Endodermal cell (in vitro differentiated cells): ENCODE measurements at regions not wholly inside any gene's neighbourhood (a gene's known extent, or its start where the extent isn't known, plus 50 kb on each side); places are given as distances from the start of the nearest gene placed in this dataset.

Experiments
- DNase-seq: peaks from one replicate; pipeline ENCODE4 v3.0.0-alpha.2; 2017
- H3K27ac ChIP-seq: 2 replicates; pipeline ENCODE4 v1.5.1; 2013; ENCODE audit warnings: mild to moderate bottlenecking, low read depth, low read length, moderate library complexity
- H3K27me3 ChIP-seq: 2 replicates; pipeline ENCODE4 v1.6.1; 2013; ENCODE audit warnings: mild to moderate bottlenecking, low read length, moderate library complexity; ENCODE audit not compliant: insufficient read depth, control insufficient read depth, poor library complexity, severe bottlenecking
- H3K36me3 ChIP-seq: 2 replicates; pipeline ENCODE4 v1.7.0; 2013; ENCODE audit warnings: mild to moderate bottlenecking, low read length, moderate library complexity; ENCODE audit not compliant: control insufficient read depth, insufficient read depth
- H3K4me1 ChIP-seq: one replicate; pipeline ENCODE4 v1.7.0; 2013; ENCODE audit warnings: low read length; ENCODE audit not compliant: control insufficient read depth, insufficient read depth
- H3K4me3 ChIP-seq: 2 replicates; pipeline ENCODE4 v1.5.1; 2013; ENCODE audit warnings: mild to moderate bottlenecking, low read length, moderate library complexity
- H3K9ac ChIP-seq: 2 replicates; pipeline ENCODE4 v1.6.1; 2013; ENCODE audit warnings: mild to moderate bottlenecking, low read length, moderate library complexity; ENCODE audit not compliant: poor library complexity, severe bottlenecking; ENCODE audit errors: extremely low read depth
- H3K9me3 ChIP-seq: 2 replicates; pipeline ENCODE4 v1.6.1; 2013; ENCODE audit warnings: mild to moderate bottlenecking, low read length, moderate library complexity; ENCODE audit not compliant: control insufficient read depth
- H3K27ac Mint-ChIP-seq: 2 replicates; pipeline ENCODE4 v1.8.0; 2020; ENCODE audit warnings: mixed read lengths
- H3K27me3 Mint-ChIP-seq: 2 replicates; pipeline ENCODE4 v1.8.0; 2021; ENCODE audit warnings: mild to moderate bottlenecking, mixed read lengths; ENCODE audit not compliant: insufficient read depth
- H3K36me3 Mint-ChIP-seq: 2 replicates; pipeline ENCODE4 v1.8.0; 2020; ENCODE audit warnings: low read depth, mixed read lengths
- H3K4me1 Mint-ChIP-seq: 2 replicates; pipeline ENCODE4 v1.8.0; 2020; ENCODE audit warnings: mixed read lengths
- H3K4me3 Mint-ChIP-seq: 2 replicates; pipeline ENCODE4 v1.8.0; 2020; ENCODE audit warnings: mild to moderate bottlenecking, moderate library complexity, mixed read lengths
- H3K9me3 Mint-ChIP-seq: 2 replicates; pipeline ENCODE4 v1.8.0; 2020; ENCODE audit warnings: mild to moderate bottlenecking, mixed read lengths
- WGBS, 2 experiments: methylation state at CpG; one replicate each; pipeline versions ENCODE4 v1.1.5 to v1.1.7; 2013; ENCODE audit warnings: missing lambda C conversion rate in 2 of 2, mixed read lengths in 1 of 2; ENCODE audit not compliant: insufficient coverage in 1 of 2, insufficient read length in 1 of 2; 5-methylcytosine and 5-hydroxymethylcytosine counted together
- TF ChIP-seq, protein P1 (sequence below): fragments of 200-600 bp; sonication (generic); conservative IDR thresholded peaks from 2 replicates; pipeline ENCODE4 v1.5.0; 2021; ENCODE audit warnings: antibody characterized with exemption, mild to moderate bottlenecking

DNA sequence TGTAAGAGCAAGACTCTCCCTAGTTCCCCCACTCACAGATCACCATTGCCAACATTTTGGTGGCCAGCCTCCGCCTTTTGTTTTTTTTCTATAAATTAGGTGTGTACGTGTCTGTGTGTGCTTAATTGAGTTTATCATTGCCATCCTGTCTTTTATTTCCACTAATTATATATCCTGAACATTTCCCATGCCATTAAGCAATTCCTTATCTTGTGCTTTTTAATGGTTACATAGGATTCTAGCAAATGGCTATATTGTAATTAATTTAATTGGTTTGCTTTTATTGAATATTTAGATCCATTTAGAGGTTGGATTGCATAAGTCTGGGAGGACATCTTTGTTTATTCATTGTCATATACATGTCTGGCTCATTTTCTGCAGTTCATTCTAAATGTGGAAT lies 107.3 kb upstream of the RTL1 start:
- H3K9me3 Mint-ChIP-seq: peaks cover 12% of the 10 kb centered on the region
- peaks cover 1% of the 10 kb centered on the region for H3K27me3 Mint-ChIP-seq
- TF ChIP-seq, protein P1, sequence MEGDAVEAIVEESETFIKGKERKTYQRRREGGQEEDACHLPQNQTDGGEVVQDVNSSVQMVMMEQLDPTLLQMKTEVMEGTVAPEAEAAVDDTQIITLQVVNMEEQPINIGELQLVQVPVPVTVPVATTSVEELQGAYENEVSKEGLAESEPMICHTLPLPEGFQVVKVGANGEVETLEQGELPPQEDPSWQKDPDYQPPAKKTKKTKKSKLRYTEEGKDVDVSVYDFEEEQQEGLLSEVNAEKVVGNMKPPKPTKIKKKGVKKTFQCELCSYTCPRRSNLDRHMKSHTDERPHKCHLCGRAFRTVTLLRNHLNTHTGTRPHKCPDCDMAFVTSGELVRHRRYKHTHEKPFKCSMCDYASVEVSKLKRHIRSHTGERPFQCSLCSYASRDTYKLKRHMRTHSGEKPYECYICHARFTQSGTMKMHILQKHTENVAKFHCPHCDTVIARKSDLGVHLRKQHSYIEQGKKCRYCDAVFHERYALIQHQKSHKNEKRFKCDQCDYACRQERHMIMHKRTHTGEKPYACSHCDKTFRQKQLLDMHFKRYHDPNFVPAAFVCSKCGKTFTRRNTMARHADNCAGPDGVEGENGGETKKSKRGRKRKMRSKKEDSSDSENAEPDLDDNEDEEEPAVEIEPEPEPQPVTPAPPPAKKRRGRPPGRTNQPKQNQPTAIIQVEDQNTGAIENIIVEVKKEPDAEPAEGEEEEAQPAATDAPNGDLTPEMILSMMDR: no peak
- H3K36me3 Mint-ChIP-seq: no peaks in the 10 kb centered on the region
- no peak overlapping the region for H3K4me3 ChIP-seq
- no peak for DNase-seq
- H3K27ac Mint-ChIP-seq: no peak overlapping the region
- H3K9ac ChIP-seq: no peak overlapping the region
- H3K27ac ChIP-seq: no peak overlapping the region
- no peaks in the 10 kb centered on the region for H3K4me1 ChIP-seq
- no peak overlapping the region for H3K4me3 Mint-ChIP-seq
- H3K36me3 ChIP-seq: no peaks in the 10 kb centered on the region
- no peaks in the 10 kb centered on the region for H3K27me3 ChIP-seq
- WGBS, 2 experiments: 80% methylated on average over 1 of the region's 2 CpGs; no CpG with 5 or more reads in 1 of the 2 experiments
- H3K4me1 Mint-ChIP-seq: no peaks in the 10 kb centered on the region
- H3K9me3 ChIP-seq: no peaks in the 10 kb centered on the region

DNA sequence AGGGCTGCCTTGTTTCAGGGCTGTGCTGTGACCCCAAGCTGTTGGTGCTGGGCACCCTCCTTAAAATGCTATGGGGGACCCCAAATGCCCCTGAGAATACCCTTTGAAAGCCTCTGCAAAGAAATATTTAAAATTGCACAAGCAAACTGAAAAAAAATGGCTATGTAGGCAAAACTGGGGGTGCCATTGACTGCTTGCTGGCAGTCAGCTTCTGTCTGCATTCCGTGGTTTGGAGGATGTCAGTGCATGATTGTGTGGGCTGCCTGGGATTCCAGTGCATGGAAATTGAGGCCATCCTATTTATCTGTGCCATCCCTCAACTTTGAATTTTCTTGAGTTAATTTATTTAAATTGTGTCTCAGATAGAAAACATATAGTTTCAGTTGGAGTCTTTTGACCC lies 113.7 kb upstream of the RTL1 start:
- TF ChIP-seq, protein P1: no peak
- Mint-ChIP-seq H3K27ac (no peak overlapping the region), H3K36me3 (no peaks in the 10 kb centered on the region), H3K9me3 (peaks cover 12% of the 10 kb centered on the region), H3K4me1 (peaks cover 6% of the 10 kb centered on the region), H3K4me3 (no peak overlapping the region), H3K27me3 (peaks cover 3% of the 10 kb centered on the region)
- no peak overlapping the region for H3K9ac ChIP-seq
- no peak overlapping the region for H3K27ac ChIP-seq
- H3K4me3 ChIP-seq: no peak overlapping the region
- DNase-seq: peak; percentile 14
- H3K36me3 ChIP-seq: no peaks in the 10 kb centered on the region
- WGBS, 2 experiments: 56 to 81% methylated on average over 1 of the region's 1 CpG
- H3K4me1 ChIP-seq: no peaks in the 10 kb centered on the region
- no peaks in the 10 kb centered on the region for H3K9me3 ChIP-seq
- no peaks in the 10 kb centered on the region for H3K27me3 ChIP-seq

DNA sequence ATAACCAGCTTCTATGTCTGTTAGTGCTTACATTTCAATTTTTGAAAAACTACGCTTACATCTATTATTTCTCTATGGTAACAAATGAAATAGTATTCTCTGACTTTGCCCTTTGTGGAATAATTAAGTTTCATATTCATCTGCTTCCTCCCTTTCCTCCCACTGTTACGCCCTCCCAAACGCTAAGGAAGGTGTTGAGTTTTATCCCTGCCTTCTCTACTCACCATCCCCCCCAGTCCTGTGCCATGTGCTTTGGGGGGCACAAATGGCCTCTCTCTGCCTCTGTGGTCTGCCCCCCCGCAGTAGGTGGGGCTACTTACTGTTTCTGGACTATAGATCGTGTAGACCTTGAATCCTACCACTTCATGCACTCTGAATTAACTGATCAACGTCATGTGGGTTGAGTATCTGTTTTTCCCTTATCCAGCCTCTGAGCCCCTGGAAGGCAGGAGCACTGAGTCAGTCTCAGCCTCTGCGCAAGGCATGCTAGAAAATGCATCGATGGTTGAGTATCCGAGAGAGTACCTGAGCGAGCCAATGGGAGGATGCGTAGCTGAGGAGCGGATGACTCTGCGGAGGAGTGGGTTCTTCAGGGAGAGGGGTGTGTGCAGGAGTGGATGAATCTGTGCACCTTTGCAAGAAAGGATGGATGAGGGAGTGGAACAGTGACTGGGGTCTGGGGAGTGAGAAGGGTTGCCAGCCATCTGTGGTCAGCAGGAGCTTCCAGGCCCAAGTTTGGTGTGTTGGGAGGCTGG lies 114.5 kb upstream of the RTL1 start:
- H3K36me3 Mint-ChIP-seq: no peaks in the 10 kb centered on the region
- H3K4me3 Mint-ChIP-seq: no peak overlapping the region
- Histone ChIP-seq H3K27me3 (no peaks in the 10 kb centered on the region), H3K36me3 (no peaks in the 10 kb centered on the region), H3K9ac (no peak overlapping the region), H3K9me3 (no peaks in the 10 kb centered on the region), H3K27ac (no peak overlapping the region), H3K4me3 (no peak overlapping the region), H3K4me1 (no peaks in the 10 kb centered on the region)
- peaks cover 6% of the 10 kb centered on the region for H3K4me1 Mint-ChIP-seq
- TF ChIP-seq, protein P1: no peak
- peaks cover 3% of the 10 kb centered on the region for H3K27me3 Mint-ChIP-seq
- DNase-seq: peak; percentile 22
- peaks cover 7% of the 10 kb centered on the region for H3K9me3 Mint-ChIP-seq
- WGBS, 2 experiments: 90 to 98% methylated on average over 8 to 12 of the region's 13 CpGs
- H3K27ac Mint-ChIP-seq: no peak overlapping the region
